HepG2 (cell line): ENCODE measurements at regions not wholly inside any gene's neighbourhood (a gene's known extent, or its start where the extent isn't known, plus 50 kb on each side); places are given as distances from the start of the nearest gene placed in this dataset.

ENCODE experiments used
- GTF3A ChIP-seq: sonication (generic); formaldehyde crosslinking; conservative IDR thresholded peaks from 2 replicates; pipeline ENCODE4 v1.4.0; 2020; ENCODE audit warnings: mild to moderate bottlenecking, missing genetic modification reagents
- HIVEP1 ChIP-seq: sonication (generic); formaldehyde crosslinking; IDR thresholded peaks from 2 replicates; pipeline ENCODE4 v1.4.0; 2020; ENCODE audit warnings: mild to moderate bottlenecking, missing genetic modification reagents
- HNRNPUL1 ChIP-seq: fragments of 200-400 bp; formaldehyde crosslinking; IDR thresholded peaks from 2 replicates; pipeline ENCODE4 v1.6.1; 2017; ENCODE audit warnings: low read depth, mild to moderate bottlenecking, low read length, moderate library complexity
- IKZF1 ChIP-seq: fragments of 450-650 bp; IDR thresholded peaks from 2 replicates; pipeline ENCODE4 v1.7.1; 2016
- KDM3A ChIP-seq: IDR thresholded peaks from 2 replicates; pipeline ENCODE4 v1.6.1; 2018; ENCODE audit warnings: low read depth, missing compliant biosample characterization
- MBNL3 ChIP-seq: fragments of 250-450 bp; sonication (Bioruptor Pico); conservative IDR thresholded peaks from 2 replicates; pipeline ENCODE4 v1.8.0; 2022; ENCODE audit warnings: mild to moderate bottlenecking, inconsistent platforms
- NFYB ChIP-seq: sonication (generic); formaldehyde crosslinking; IDR thresholded peaks from 2 replicates; pipeline ENCODE4 v1.4.0; 2020; ENCODE audit warnings: missing genetic modification reagents
- PAX8 ChIP-seq: sonication (generic); formaldehyde crosslinking; IDR thresholded peaks from 2 replicates; pipeline ENCODE4 v1.8.0; 2022; ENCODE audit warnings: mild to moderate bottlenecking, missing genetic modification reagents, borderline replicate concordance
- PHB2 ChIP-seq: fragments of 450-650 bp; IDR thresholded peaks from 2 replicates; pipeline ENCODE4 v1.6.1; 2018; ENCODE audit not compliant: partially characterized antibody
- RCOR2 ChIP-seq: IDR thresholded peaks from 2 replicates; pipeline ENCODE4 v1.6.1; 2016; ENCODE audit warnings: missing biosample characterization, missing genetic modification reagents
- REXO4 ChIP-seq: sonication (generic); formaldehyde crosslinking; IDR thresholded peaks from 2 replicates; pipeline ENCODE4 v1.8.0; 2022; ENCODE audit warnings: missing genetic modification reagents, mild to moderate bottlenecking, borderline replicate concordance
- RNF2 ChIP-seq: fragments of 450-650 bp; conservative IDR thresholded peaks from 2 replicates; pipeline ENCODE4 v1.6.1; 2016; ENCODE audit warnings: low read depth
- SATB2 ChIP-seq: sonication (generic); formaldehyde crosslinking; IDR thresholded peaks from 2 replicates; pipeline ENCODE4 v1.5.0; 2020; ENCODE audit warnings: missing genetic modification reagents
- TCF7L2 ChIP-seq: IDR thresholded peaks from 2 replicates; pipeline ENCODE4 v1.6.1; 2011; ENCODE audit warnings: mild to moderate bottlenecking, low read depth, low read length, moderate library complexity
- WIZ ChIP-seq: sonication (generic); formaldehyde crosslinking; IDR thresholded peaks from 2 replicates; pipeline ENCODE4 v1.5.1; 2020; ENCODE audit warnings: mild to moderate bottlenecking, missing genetic modification reagents
- ZMAT3 ChIP-seq: sonication (generic); formaldehyde crosslinking; conservative IDR thresholded peaks from 2 replicates; pipeline ENCODE4 v1.7.0; 2021; ENCODE audit warnings: missing genetic modification reagents
- ZNF10 ChIP-seq: sonication (generic); formaldehyde crosslinking; IDR thresholded peaks from 2 replicates; pipeline ENCODE4 v1.4.0; 2020; ENCODE audit warnings: mild to moderate bottlenecking, low read depth, missing genetic modification reagents, borderline replicate concordance
- ZNF17 ChIP-seq: sonication (generic); formaldehyde crosslinking; IDR thresholded peaks from 2 replicates; pipeline ENCODE4 v1.5.0; 2020; ENCODE audit warnings: mild to moderate bottlenecking, missing genetic modification reagents
- ZNF232 ChIP-seq: sonication (generic); formaldehyde crosslinking; IDR thresholded peaks from 2 replicates; pipeline ENCODE4 v1.4.0; 2020; ENCODE audit warnings: missing genetic modification reagents, borderline replicate concordance
- ZNF260 ChIP-seq: sonication (generic); formaldehyde crosslinking; IDR thresholded peaks from 2 replicates; pipeline ENCODE4 v1.4.0; 2020; ENCODE audit warnings: missing genetic modification reagents, low read depth, mild to moderate bottlenecking, borderline replicate concordance
- ZNF292 ChIP-seq: sonication (generic); formaldehyde crosslinking; IDR thresholded peaks from 2 replicates; pipeline ENCODE4 v1.8.1; 2022; ENCODE audit warnings: mild to moderate bottlenecking, low read depth, missing genetic modification reagents, borderline replicate concordance
- ZNF563 ChIP-seq: sonication (generic); formaldehyde crosslinking; IDR thresholded peaks from 2 replicates; pipeline ENCODE4 v1.8.0; 2022; ENCODE audit warnings: mild to moderate bottlenecking, moderate library complexity, missing genetic modification reagents
- ZNF713 ChIP-seq: sonication (generic); formaldehyde crosslinking; IDR thresholded peaks from 2 replicates; pipeline ENCODE4 v1.4.0; 2020; ENCODE audit warnings: mild to moderate bottlenecking, missing genetic modification reagents
- TF ChIP-seq, protein P1 (sequence below): sonication (generic); formaldehyde crosslinking; conservative IDR thresholded peaks from 2 replicates; pipeline ENCODE4 v1.8.1; 2023; ENCODE audit warnings: missing genetic modification reagents
- TF ChIP-seq, protein P2 (sequence below): sonication (generic); formaldehyde crosslinking; IDR thresholded peaks from 2 replicates; pipeline ENCODE4 v1.4.0; 2020; ENCODE audit warnings: missing genetic modification reagents, low read depth, mild to moderate bottlenecking, borderline replicate concordance
- TF ChIP-seq, protein P3 (sequence below): sonication (generic); formaldehyde crosslinking; IDR thresholded peaks from 2 replicates; pipeline ENCODE4; 2020; ENCODE audit warnings: missing genetic modification reagents, mild to moderate bottlenecking, borderline replicate concordance
- TF ChIP-seq, protein P4 (sequence below): IDR thresholded peaks from 2 replicates; pipeline ENCODE4 v1.6.1; 2016; ENCODE audit warnings: low read depth, borderline replicate concordance

DNA sequence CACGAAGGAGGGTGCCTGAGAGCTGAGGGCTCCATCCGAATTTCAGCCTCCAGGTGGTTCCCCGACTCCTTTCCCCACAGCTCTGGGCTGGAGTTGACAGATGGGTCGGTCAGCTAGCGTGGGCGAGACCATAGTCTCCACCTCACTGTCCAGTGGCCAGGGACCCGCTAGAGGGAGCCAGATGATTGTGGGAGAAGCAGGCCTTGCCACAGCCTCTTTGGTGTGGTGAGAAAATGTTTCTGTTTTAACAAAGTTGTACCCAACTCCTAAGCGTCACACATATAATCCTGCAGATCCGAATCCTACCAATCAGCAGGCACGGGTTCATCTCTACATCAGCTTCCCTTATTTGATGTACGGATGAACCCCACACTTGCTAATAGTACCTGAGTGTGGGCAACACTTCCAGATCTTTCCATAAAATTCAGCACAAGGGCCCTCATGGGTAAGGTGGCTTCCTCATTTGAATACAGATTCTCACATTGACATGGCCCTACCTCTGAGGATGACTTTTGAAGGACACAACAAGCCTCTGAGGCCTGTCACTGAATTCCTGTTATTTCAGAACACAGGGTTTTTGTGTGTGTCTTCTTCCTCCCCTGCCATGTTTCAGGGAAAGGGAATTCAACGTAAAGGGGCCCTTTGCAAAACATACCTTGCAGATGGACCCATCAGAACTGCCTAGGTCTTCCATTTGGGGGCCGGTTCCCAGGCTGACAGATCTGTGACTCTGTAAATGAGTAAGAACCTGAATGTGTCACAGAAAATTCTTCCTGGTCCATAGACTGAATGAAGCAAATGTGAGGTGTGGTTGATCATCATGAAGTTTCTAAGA, 103.2 kb upstream of the DUSP22 start (continued):
- TF ChIP-seq ZNF292 (CRISPR knock-in tag) (no peak), GTF3A (CRISPR knock-in tag) (no peak), RNF2 (no peak), ZNF563 (CRISPR knock-in tag) (no peak), KDM3A (CRISPR knock-in tag) (peak; percentile 79; the same call in 1 of the 2 replicates), ZNF10 (CRISPR knock-in tag) (no peak), ZNF17 (CRISPR knock-in tag) (no peak), IKZF1 (no peak), ZNF713 (CRISPR knock-in tag) (no peak; the same call in 1 of the 2 replicates), PAX8 (CRISPR knock-in tag) (no peak), HNRNPUL1 (no peak), WIZ (no peak), TCF7L2 (no peak), SATB2 (CRISPR knock-in tag) (no peak), NFYB (CRISPR knock-in tag) (no peak), PHB2 (no peak), ZNF260 (CRISPR knock-in tag) (no peak), REXO4 (CRISPR knock-in tag) (no peak), HIVEP1 (CRISPR knock-in tag) (no peak), RCOR2 (CRISPR knock-in tag) (no peak), ZMAT3 (CRISPR knock-in tag) (0 out of 2 replicates have a peak, but pooled peaks have one; percentile 48), MBNL3 (CRISPR knock-in tag) (no peak), ZNF232 (CRISPR knock-in tag) (peak; percentile 81; the same call in 1 of the 2 replicates)
- TF ChIP-seq, protein P1, sequence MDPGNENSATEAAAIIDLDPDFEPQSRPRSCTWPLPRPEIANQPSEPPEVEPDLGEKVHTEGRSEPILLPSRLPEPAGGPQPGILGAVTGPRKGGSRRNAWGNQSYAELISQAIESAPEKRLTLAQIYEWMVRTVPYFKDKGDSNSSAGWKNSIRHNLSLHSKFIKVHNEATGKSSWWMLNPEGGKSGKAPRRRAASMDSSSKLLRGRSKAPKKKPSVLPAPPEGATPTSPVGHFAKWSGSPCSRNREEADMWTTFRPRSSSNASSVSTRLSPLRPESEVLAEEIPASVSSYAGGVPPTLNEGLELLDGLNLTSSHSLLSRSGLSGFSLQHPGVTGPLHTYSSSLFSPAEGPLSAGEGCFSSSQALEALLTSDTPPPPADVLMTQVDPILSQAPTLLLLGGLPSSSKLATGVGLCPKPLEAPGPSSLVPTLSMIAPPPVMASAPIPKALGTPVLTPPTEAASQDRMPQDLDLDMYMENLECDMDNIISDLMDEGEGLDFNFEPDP (CRISPR knock-in tag), result no peak
- TF ChIP-seq, protein P2, sequence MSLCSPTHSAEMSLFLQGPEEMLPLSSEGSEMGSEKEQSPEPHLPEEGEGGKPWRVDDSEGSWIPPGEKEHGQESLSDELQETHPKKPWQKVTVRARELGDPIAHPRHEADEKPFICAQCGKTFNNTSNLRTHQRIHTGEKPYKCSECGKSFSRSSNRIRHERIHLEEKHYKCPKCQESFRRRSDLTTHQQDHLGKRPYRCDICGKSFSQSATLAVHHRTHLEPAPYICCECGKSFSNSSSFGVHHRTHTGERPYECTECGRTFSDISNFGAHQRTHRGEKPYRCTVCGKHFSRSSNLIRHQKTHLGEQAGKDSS (CRISPR knock-in tag), result no peak
- TF ChIP-seq, protein P3, sequence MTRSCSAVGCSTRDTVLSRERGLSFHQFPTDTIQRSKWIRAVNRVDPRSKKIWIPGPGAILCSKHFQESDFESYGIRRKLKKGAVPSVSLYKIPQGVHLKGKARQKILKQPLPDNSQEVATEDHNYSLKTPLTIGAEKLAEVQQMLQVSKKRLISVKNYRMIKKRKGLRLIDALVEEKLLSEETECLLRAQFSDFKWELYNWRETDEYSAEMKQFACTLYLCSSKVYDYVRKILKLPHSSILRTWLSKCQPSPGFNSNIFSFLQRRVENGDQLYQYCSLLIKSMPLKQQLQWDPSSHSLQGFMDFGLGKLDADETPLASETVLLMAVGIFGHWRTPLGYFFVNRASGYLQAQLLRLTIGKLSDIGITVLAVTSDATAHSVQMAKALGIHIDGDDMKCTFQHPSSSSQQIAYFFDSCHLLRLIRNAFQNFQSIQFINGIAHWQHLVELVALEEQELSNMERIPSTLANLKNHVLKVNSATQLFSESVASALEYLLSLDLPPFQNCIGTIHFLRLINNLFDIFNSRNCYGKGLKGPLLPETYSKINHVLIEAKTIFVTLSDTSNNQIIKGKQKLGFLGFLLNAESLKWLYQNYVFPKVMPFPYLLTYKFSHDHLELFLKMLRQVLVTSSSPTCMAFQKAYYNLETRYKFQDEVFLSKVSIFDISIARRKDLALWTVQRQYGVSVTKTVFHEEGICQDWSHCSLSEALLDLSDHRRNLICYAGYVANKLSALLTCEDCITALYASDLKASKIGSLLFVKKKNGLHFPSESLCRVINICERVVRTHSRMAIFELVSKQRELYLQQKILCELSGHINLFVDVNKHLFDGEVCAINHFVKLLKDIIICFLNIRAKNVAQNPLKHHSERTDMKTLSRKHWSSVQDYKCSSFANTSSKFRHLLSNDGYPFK (CRISPR knock-in tag), result peak; percentile 36; the same call in 1 of the 2 replicates
- TF ChIP-seq, protein P4, sequence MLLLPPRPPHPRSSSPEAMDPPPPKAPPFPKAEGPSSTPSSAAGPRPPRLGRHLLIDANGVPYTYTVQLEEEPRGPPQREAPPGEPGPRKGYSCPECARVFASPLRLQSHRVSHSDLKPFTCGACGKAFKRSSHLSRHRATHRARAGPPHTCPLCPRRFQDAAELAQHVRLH, result peak; percentile 81; the same call in 1 of the 2 replicates
